Activated naive CD4-positive, alpha-beta T cell treated with anti-CD3 and anti-CD28 coated beads for 36 hours (primary cell): ENCODE measurements at regions not wholly inside any gene's neighbourhood (a gene's known extent, or its start where the extent isn't known, plus 50 kb on each side); places are given as distances from the start of the nearest gene placed in this dataset.

Experiments used
- CTCF ChIA-PET: fragments of 350-600 bp; sonication (Branson Sonifier 250); formaldehyde crosslinking; loops from one replicate; lab custom pipeline; 2021; ENCODE audit warnings: antibody characterized with exemption; lab: Charles Lee
- DNase-seq: peaks from one replicate; pipeline ENCODE4 v3.0.0-alpha.2; 2020
- H3K27ac Mint-ChIP-seq: one replicate; pipeline ENCODE4 v1.8.0; 2021; ENCODE audit warnings: mild to moderate bottlenecking, mixed read lengths
- H3K27me3 Mint-ChIP-seq: one replicate; pipeline ENCODE4 v1.8.0; 2021; ENCODE audit warnings: low read depth, mixed read lengths
- H3K36me3 Mint-ChIP-seq: one replicate; pipeline ENCODE4 v1.8.0; 2021; ENCODE audit warnings: low read depth, mixed read lengths
- H3K4me1 Mint-ChIP-seq: one replicate; pipeline ENCODE4 v1.8.0; 2021; ENCODE audit warnings: low read depth, mixed read lengths
- H3K4me3 Mint-ChIP-seq: one replicate; pipeline ENCODE4 v1.8.0; 2021; ENCODE audit warnings: mild to moderate bottlenecking, moderate library complexity, mixed read lengths
- H3K9me3 Mint-ChIP-seq: one replicate; pipeline ENCODE4 v1.8.0; 2021; ENCODE audit warnings: mixed read lengths
- intact Hi-C: fragments of 100-400 bp; cut with micrococcal nuclease; formaldehyde crosslinking; loops from one replicate; pipeline ENCODE4 v1.15.1; 2023

DNA sequence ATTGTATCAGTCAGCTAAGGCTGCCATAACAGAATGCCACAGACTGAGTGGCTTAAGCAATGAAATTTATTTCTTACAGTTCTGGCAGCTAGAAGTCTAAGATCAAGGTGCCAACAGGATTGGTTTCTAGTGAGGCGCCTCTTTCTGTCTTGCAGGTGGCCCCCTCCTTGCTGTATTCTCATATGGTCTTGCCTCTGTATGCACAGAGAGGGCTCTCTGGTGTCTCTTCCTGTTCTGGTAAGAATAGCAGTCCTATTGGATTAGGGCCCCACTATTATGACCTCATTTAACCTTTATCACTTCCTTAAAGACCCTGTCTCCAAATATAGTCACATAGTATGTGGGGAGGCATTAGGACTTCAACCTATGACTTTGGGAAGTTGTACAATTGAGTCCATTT lies 253.9 kb downstream of the EDEM1 start:
- CTCF ChIA-PET: no interaction called here
- no peaks in the 10 kb centered on the region for H3K9me3 Mint-ChIP-seq
- intact Hi-C loops: no loop called here
- DNase-seq: no peak
- no peaks in the 10 kb centered on the region for H3K4me1 Mint-ChIP-seq
- no peaks in the 10 kb centered on the region for H3K36me3 Mint-ChIP-seq
- H3K27me3 Mint-ChIP-seq: peaks cover 2% of the 10 kb centered on the region
- H3K4me3 Mint-ChIP-seq: no peak overlapping the region
- H3K27ac Mint-ChIP-seq: no peak overlapping the region

- no peaks in the 10 kb centered on the region for H3K9me3 Mint-ChIP-seq
- peaks cover 2% of the 10 kb centered on the region for H3K27me3 Mint-ChIP-seq
- H3K27ac Mint-ChIP-seq: no peak overlapping the region
- intact Hi-C loops: no loop called here
- DNase-seq: no peak
- CTCF ChIA-PET: no interaction called here
- H3K4me3 Mint-ChIP-seq: no peak overlapping the region
- no peaks in the 10 kb centered on the region for H3K4me1 Mint-ChIP-seq
- no peaks in the 10 kb centered on the region for H3K36me3 Mint-ChIP-seq
Measured at GRCh38 chr3:5442106-5442785, 254.7 kb downstream of the EDEM1 start.

- DNase-seq: no peak
- Mint-ChIP-seq H3K9me3 (no peaks in the 10 kb centered on the region), H3K27me3 (peaks cover 2% of the 10 kb centered on the region), H3K4me1 (no peaks in the 10 kb centered on the region), H3K36me3 (no peaks in the 10 kb centered on the region), H3K27ac (no peak overlapping the region), H3K4me3 (no peak overlapping the region)
- intact Hi-C loops: no loop called here
- CTCF ChIA-PET: no interaction called here
Measured at GRCh38 chr3:5442786-5443138, 255.3 kb downstream of the EDEM1 start.

DNA sequence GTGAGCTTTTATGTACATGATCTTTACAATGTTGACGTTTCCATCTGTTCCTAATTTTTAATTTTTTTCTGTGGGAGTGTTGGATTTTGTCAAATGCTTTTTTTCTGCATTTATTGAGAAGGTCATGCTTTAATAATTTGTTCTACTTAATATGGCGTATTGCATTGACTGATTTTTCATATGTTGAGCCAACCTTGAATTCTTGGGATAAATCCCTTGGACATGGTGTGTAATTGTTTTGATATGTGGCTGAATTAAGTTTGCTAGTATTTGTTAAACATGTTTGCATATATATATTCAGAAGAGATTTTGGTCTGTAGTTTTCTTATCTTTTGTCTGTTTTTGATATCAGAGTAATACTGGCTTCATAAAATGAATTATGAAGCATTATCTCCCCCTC lies 256.7 kb downstream of the EDEM1 start:
- no peak overlapping the region for H3K4me3 Mint-ChIP-seq
- intact Hi-C loops: no loop called here
- no peaks in the 10 kb centered on the region for H3K36me3 Mint-ChIP-seq
- CTCF ChIA-PET: no interaction called here
- no peaks in the 10 kb centered on the region for H3K4me1 Mint-ChIP-seq
- no peak for DNase-seq
- no peak overlapping the region for H3K27ac Mint-ChIP-seq
- H3K9me3 Mint-ChIP-seq: no peaks in the 10 kb centered on the region
- no peaks in the 10 kb centered on the region for H3K27me3 Mint-ChIP-seq

GRCh38 chr3:5445676-5446201 lies 258.2 kb downstream of the EDEM1 start:
- intact Hi-C loops: no loop called here

GRCh38 chr3:5448246-5448645 lies 260.7 kb downstream of the EDEM1 start:
- no peaks in the 10 kb centered on the region for H3K36me3 Mint-ChIP-seq
- H3K27me3 Mint-ChIP-seq: no peaks in the 10 kb centered on the region
- intact Hi-C loops: no loop called here
- H3K4me1 Mint-ChIP-seq: no peaks in the 10 kb centered on the region
- H3K9me3 Mint-ChIP-seq: no peaks in the 10 kb centered on the region
- DNase-seq: no peak
- CTCF ChIA-PET: interaction anchor here (1.5 kb wide), 1 partner anchor 21 kb away, joined by 3 read pairs; no protein-coding TSS in a partner anchor
- H3K4me3 Mint-ChIP-seq: no peak overlapping the region
- H3K27ac Mint-ChIP-seq: no peak overlapping the region

More at GRCh38 chr3:5445676-5446201, 258.2 kb downstream of the EDEM1 start:
- DNase-seq: no peak
- Mint-ChIP-seq H3K9me3 (no peaks in the 10 kb centered on the region), H3K27me3 (no peaks in the 10 kb centered on the region), H3K4me3 (no peak overlapping the region), H3K36me3 (no peaks in the 10 kb centered on the region), H3K27ac (no peak overlapping the region), H3K4me1 (no peaks in the 10 kb centered on the region)
- CTCF ChIA-PET: interaction anchor here (0.6 kb wide), 1 partner anchor 349 kb away, joined by 3 read pairs; no protein-coding TSS in a partner anchor

- intact Hi-C loops: no loop called here
- Mint-ChIP-seq H3K4me3 (no peak overlapping the region), H3K27me3 (no peaks in the 10 kb centered on the region), H3K27ac (no peak overlapping the region), H3K36me3 (no peaks in the 10 kb centered on the region), H3K4me1 (no peaks in the 10 kb centered on the region), H3K9me3 (no peaks in the 10 kb centered on the region)
- CTCF ChIA-PET: interaction anchor here (1.2 kb wide), 1 partner anchor 15 kb away, joined by 3 read pairs; no protein-coding TSS in a partner anchor
- DNase-seq: no peak
Measured at GRCh38 chr3:5448816-5449215, 261.3 kb downstream of the EDEM1 start.

- CTCF ChIA-PET: interaction anchor here (0.7 kb wide), 1 partner anchor 679 kb away, joined by 3 read pairs; no protein-coding TSS in a partner anchor
- no peaks in the 10 kb centered on the region for H3K9me3 Mint-ChIP-seq
- peaks cover 2% of the 10 kb centered on the region for H3K27me3 Mint-ChIP-seq
- H3K4me3 Mint-ChIP-seq: no peak overlapping the region
- DNase-seq: no peak
- H3K27ac Mint-ChIP-seq: no peak overlapping the region
- H3K4me1 Mint-ChIP-seq: no peaks in the 10 kb centered on the region
- intact Hi-C loops: no loop called here
- no peaks in the 10 kb centered on the region for H3K36me3 Mint-ChIP-seq
Measured at GRCh38 chr3:5456199-5456598, 268.7 kb downstream of the EDEM1 start.

DNA sequence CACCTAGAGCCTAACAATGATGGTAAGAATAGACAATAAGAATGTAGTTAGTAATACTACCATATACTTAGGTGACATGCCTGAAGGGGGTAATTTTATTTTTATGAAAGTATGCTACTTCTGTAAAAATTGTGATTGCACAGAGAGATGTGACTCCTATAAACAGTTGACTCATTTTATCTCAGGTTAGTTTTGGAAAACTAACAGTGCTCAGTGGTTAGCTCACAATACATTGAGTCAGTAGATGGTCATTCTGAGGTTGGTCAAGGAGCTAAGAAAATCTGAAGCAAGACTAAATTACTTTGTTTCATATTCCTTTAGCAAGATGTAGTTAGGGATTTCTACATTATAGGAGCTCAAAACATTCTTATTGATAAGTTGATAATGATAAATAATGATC lies 271.0 kb downstream of the EDEM1 start:
- DNase-seq: no peak
- no peaks in the 10 kb centered on the region for H3K4me1 Mint-ChIP-seq
- no peak overlapping the region for H3K27ac Mint-ChIP-seq
- no peak overlapping the region for H3K4me3 Mint-ChIP-seq
- CTCF ChIA-PET: interaction anchor here (0.6 kb wide), 1 partner anchor 17 kb away, joined by 6 read pairs; no protein-coding TSS in a partner anchor
- no peaks in the 10 kb centered on the region for H3K36me3 Mint-ChIP-seq
- intact Hi-C loops: no loop called here
- H3K9me3 Mint-ChIP-seq: no peaks in the 10 kb centered on the region
- H3K27me3 Mint-ChIP-seq: peaks cover 2% of the 10 kb centered on the region

DNA sequence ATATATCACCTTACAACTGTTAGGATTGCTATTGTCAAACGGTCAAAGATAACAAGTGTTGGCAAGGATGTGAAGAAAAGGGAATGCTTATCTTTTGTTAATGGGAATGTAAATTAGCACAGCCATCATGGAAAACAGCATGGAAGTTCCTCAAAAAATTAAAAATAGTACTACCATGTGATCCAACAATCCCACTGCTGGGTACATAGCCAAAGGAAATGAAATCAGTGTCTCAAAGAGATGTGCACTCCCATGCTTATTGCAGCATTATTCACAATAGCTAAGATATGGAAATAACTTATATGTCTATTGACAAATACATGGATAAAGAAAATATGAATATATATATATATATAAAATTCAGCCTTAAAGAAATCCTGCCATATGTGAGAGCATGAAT lies 274.6 kb downstream of the EDEM1 start:
- Mint-ChIP-seq H3K27ac (no peak overlapping the region), H3K36me3 (no peaks in the 10 kb centered on the region), H3K4me3 (no peak overlapping the region), H3K9me3 (no peaks in the 10 kb centered on the region), H3K27me3 (peaks cover 2% of the 10 kb centered on the region), H3K4me1 (no peaks in the 10 kb centered on the region)
- no peak for DNase-seq
- intact Hi-C loops: no loop called here
- CTCF ChIA-PET: no interaction called here

- no peak overlapping the region for H3K27ac Mint-ChIP-seq
- intact Hi-C loops: no loop called here
- H3K4me1 Mint-ChIP-seq: no peaks in the 10 kb centered on the region
- DNase-seq: no peak
- no peaks in the 10 kb centered on the region for H3K9me3 Mint-ChIP-seq
- H3K27me3 Mint-ChIP-seq: peaks cover 2% of the 10 kb centered on the region
- CTCF ChIA-PET: no interaction called here
- H3K36me3 Mint-ChIP-seq: no peaks in the 10 kb centered on the region
- no peak overlapping the region for H3K4me3 Mint-ChIP-seq
Measured at GRCh38 chr3:5463991-5464390, 276.5 kb downstream of the EDEM1 start.

GRCh38 chr3:5464649-5465048 lies 277.1 kb downstream of the EDEM1 start:
- intact Hi-C loops: no loop called here
- Mint-ChIP-seq H3K27me3 (peaks cover 1% of the 10 kb centered on the region), H3K4me3 (no peak overlapping the region), H3K4me1 (no peaks in the 10 kb centered on the region), H3K9me3 (no peaks in the 10 kb centered on the region), H3K27ac (no peak overlapping the region), H3K36me3 (no peaks in the 10 kb centered on the region)
- CTCF ChIA-PET: no interaction called here
- DNase-seq: no peak

- DNase-seq: no peak
Measured at GRCh38 chr3:5465183-5465582, 277.7 kb downstream of the EDEM1 start.

More at GRCh38 chr3:5465183-5465582, 277.7 kb downstream of the EDEM1 start:
- H3K4me1 Mint-ChIP-seq: no peaks in the 10 kb centered on the region
- no peak overlapping the region for H3K4me3 Mint-ChIP-seq
- no peak overlapping the region for H3K27ac Mint-ChIP-seq
- no peaks in the 10 kb centered on the region for H3K9me3 Mint-ChIP-seq
- H3K36me3 Mint-ChIP-seq: no peaks in the 10 kb centered on the region
- intact Hi-C loops: no loop called here
- H3K27me3 Mint-ChIP-seq: peaks cover 1% of the 10 kb centered on the region
- CTCF ChIA-PET: no interaction called here
